Stomach (tissue), 8 donors: ENCODE measurements at regions not wholly inside any gene's neighbourhood (a gene's known extent, or its start where the extent isn't known, plus 50 kb on each side); places are given as distances from the start of the nearest gene placed in this dataset.

ENCODE experiments used
- DNase-seq, 2 donors: peaks; one replicate each; pipeline versions ENCODE4 v3.0.0 to v3.0.0-alpha.2; 2013 to 2019
- H3K27ac ChIP-seq, 5 donors: fragments of 200-600 bp in 4 of 5; sonication (generic) in 4 of 5; one replicate each; pipeline ENCODE4 v1.5.1; 2013 to 2019; ENCODE audit warnings: mild to moderate bottlenecking in 1 of 5, moderate library complexity in 1 of 5
- H3K27me3 ChIP-seq, 3 donors: fragments of 200-600 bp; sonication (generic); one replicate each; pipeline ENCODE4 v1.5.1; 2017 to 2019; ENCODE audit warnings: mixed run types in 1 of 3
- H3K36me3 ChIP-seq, 4 donors: fragments of 200-600 bp; sonication (generic); 1 replicate in 3 of 4; 2 replicates in 1 of 4; pipeline ENCODE4 v1.5.1; 2016 to 2019
- H3K4me1 ChIP-seq, 4 donors: fragments of 200-600 bp; sonication (generic); one replicate each; pipeline ENCODE4 v1.5.1; 2016 to 2019
- H3K4me3 ChIP-seq, 4 donors: fragments of 200-600 bp; sonication (generic) in 3 of 4; one replicate each; pipeline ENCODE4 v1.5.1; 2016 to 2019; ENCODE audit warnings: mild to moderate bottlenecking in 1 of 4
- H3K9me3 ChIP-seq, 4 donors: fragments of 200-600 bp; sonication (generic); one replicate each; pipeline ENCODE4 v1.5.1; 2016 to 2019
- CTCF ChIP-seq, 7 experiments: fragments of 450-650 bp in 4 of 7; fragments of 200-600 bp in 3 of 7; sonication (generic) in 3 of 7; IDR thresholded peaks; one replicate each; pipeline ENCODE4 v1.5.1; 2016 to 2019; ENCODE audit warnings: antibody characterized with exemption in 7 of 7, control low read depth in 2 of 7, mild to moderate bottlenecking in 1 of 7
- EP300 ChIP-seq: sonication (generic); formaldehyde crosslinking; IDR thresholded peaks from one replicate; pipeline ENCODE4 v1.6.1; 2017; ENCODE audit warnings: antibody characterized with exemption
- POLR2A ChIP-seq, 4 donors: fragments of 450-650 bp; IDR thresholded peaks; one replicate each; pipeline ENCODE4 v1.6.1; 2016; ENCODE audit warnings: antibody characterized with exemption in 4 of 4, control low read depth in 2 of 4, mild to moderate bottlenecking in 1 of 4, moderate library complexity in 1 of 4
- POLR2AphosphoS5 ChIP-seq, 3 donors: sonication (generic); formaldehyde crosslinking; IDR thresholded peaks; one replicate each; pipeline ENCODE4 v1.6.1; 2016; ENCODE audit warnings: antibody characterized with exemption in 3 of 3
- WGBS, 5 donors: extraction: QIAGEN DNeasy Blood & Tissue Kit in 3 of 5; methylation state at CpG; one replicate each; pipeline versions ENCODE4 v1.1.5 to v1.1.7; 2013 to 2018; 5-methylcytosine and 5-hydroxymethylcytosine counted together
- intact Hi-C: fragments of 100-400 bp; cut with DNase I; formaldehyde crosslinking; loops from one replicate; pipeline ENCODE4 v1.15.1; 2023; ENCODE audit warnings: low total_unique reads
- donor health status: healthy with polysubstance abuse.
- donor health status: Bipolar disorder and iron deficiency.
- donor health status: healthy.

DNA sequence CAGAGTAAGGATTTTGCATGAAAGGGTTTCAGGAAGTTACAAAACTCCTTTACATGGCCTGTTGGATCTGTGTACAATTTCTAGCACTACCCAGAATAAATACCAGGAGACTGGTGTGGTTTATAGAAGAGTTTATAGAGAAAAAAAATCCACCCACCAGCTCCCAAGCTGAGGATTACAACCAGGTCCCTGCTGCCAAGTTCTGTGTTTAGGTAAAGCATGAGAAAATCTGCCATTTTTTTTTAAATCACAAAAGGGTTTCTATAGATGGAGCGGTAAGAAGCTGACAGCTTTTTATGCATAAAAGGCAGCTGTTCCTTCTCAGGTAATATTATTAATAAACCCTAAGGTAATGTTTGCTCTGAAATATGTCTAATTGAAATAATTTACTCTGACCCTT, 545.4 kb upstream of the ZEB2 start:
- H3K4me1 ChIP-seq: peaks cover 0 to 13% (median 2%) of the 10 kb centered on the region in 4 donors
- no peak for DNase-seq
- WGBS, 5 donors: 77 to 88% (median 79%) methylated on average over 1 of the region's 1 CpG
- intact Hi-C loops: no loop called here
- no peaks in the 10 kb centered on the region for H3K27me3 ChIP-seq
- no peaks in the 10 kb centered on the region for H3K36me3 ChIP-seq
- TF ChIP-seq POLR2AphosphoS5 (IDR thresholded peaks at IDR 0.05) (no peak), POLR2A (IDR thresholded peaks at IDR 0.05) (no peak), CTCF (IDR thresholded peaks at IDR 0.05) (no peak), EP300 (no peak)
- no peak overlapping the region for H3K4me3 ChIP-seq
- H3K27ac ChIP-seq: peak overlapping the region in 3 of 5 donors; percentile 59 to 74 (median 73)
- H3K9me3 ChIP-seq: peaks cover 0 to 4% (median 0%) of the 10 kb centered on the region in 4 donors

GRCh38 chr2:145064511-145064910, 544.6 kb upstream of the ZEB2 start:
- peaks cover 0 to under 1% (median 0%) of the 10 kb centered on the region in 4 donors for H3K9me3 ChIP-seq
- intact Hi-C loops: no loop called here

GRCh38 chr2:145060876-145061275, 541.0 kb upstream of the ZEB2 start:
- WGBS, 5 donors: 76 to 87% (median 85%) methylated on average over 3 of the region's 3 CpGs
- no peak overlapping the region for H3K4me3 ChIP-seq
- peaks cover 0 to 12% (median 2%) of the 10 kb centered on the region in 4 donors for H3K4me1 ChIP-seq
- H3K27me3 ChIP-seq: no peaks in the 10 kb centered on the region
- no peak for DNase-seq
- intact Hi-C loops: no loop called here
- no peak overlapping the region for H3K27ac ChIP-seq
- no peak for TF ChIP-seq POLR2A (IDR thresholded peaks at IDR 0.05)
- no peaks in the 10 kb centered on the region for H3K9me3 ChIP-seq
- no peaks in the 10 kb centered on the region for H3K36me3 ChIP-seq

More at GRCh38 chr2:145064511-145064910, 544.6 kb upstream of the ZEB2 start:
- TF ChIP-seq EP300: no peak
- no peak for TF ChIP-seq POLR2AphosphoS5 (IDR thresholded peaks at IDR 0.05)
- no peak for TF ChIP-seq POLR2A (IDR thresholded peaks at IDR 0.05)
- TF ChIP-seq CTCF (IDR thresholded peaks at IDR 0.05): no peak
- no peaks in the 10 kb centered on the region for H3K27me3 ChIP-seq
- H3K36me3 ChIP-seq: no peaks in the 10 kb centered on the region
- H3K4me1 ChIP-seq: peaks cover 0 to 13% (median 2%) of the 10 kb centered on the region in 4 donors
- 48 to 74% (median 63%) methylated on average over 1 of the region's 1 CpG for WGBS, 5 donors
- H3K27ac ChIP-seq: no peak overlapping the region
- H3K4me3 ChIP-seq: no peak overlapping the region
- DNase-seq: no peak

DNA sequence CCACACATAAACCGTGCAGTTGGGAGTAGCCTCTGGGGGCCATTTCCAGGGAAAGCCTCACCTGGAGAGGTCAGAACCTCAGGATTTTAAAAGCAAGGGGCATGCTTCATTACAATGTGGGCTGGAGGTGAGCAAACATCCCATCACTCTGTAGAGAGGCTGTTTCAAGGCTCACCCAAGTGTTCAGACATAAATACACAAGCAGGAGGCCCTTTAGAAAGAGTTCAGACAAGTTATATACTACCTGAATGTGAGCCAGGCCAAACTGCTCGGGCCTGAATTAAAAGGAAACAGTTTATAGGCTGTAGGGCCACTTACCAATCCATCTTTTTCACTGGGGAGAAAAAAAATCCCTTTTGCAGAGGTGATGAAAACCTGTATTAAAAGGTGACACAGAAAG, 540.0 kb upstream of the ZEB2 start:
- Histone ChIP-seq H3K4me1 (peaks cover 0 to 3% (median 0%) of the 10 kb centered on the region in 4 donors), H3K27ac (no peak overlapping the region), H3K4me3 (no peak overlapping the region), H3K36me3 (no peaks in the 10 kb centered on the region), H3K9me3 (no peaks in the 10 kb centered on the region), H3K27me3 (no peaks in the 10 kb centered on the region)
- intact Hi-C loops: no loop called here
- no peak for DNase-seq
- 48 to 67% (median 54%) methylated on average over 2 of the region's 2 CpGs for WGBS, 5 donors
- TF ChIP-seq POLR2A (IDR thresholded peaks at IDR 0.05): no peak
- TF ChIP-seq CTCF (IDR thresholded peaks at IDR 0.05): no peak
- TF ChIP-seq EP300: no peak
- TF ChIP-seq POLR2AphosphoS5 (IDR thresholded peaks at IDR 0.05): no peak

DNA sequence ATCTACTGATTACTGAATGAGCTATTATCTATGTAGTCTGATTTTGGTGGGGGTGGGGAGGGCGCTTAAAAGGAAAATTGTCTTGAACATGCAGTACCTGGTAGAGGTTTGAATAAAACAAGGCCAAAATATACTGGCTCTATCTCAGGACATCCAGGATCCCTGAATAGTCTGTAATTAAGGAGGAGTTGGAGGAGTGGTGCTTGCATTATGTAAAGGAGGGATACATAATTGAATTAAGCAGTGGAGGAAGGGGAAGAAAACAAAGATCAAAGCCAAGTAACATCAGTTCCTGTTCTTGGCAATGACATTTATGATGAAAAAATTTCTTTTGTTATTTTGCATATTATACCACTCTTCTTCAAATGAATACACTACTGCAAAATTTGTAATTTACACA, 539.4 kb upstream of the ZEB2 start:
- intact Hi-C loops: no loop called here
- 90 to 100% (median 95%) methylated on average over 1 of the region's 1 CpG for WGBS, 5 donors
- no peaks in the 10 kb centered on the region for H3K9me3 ChIP-seq

More for the DNA sequence above, 539.4 kb upstream of the ZEB2 start:
- Histone ChIP-seq H3K27ac (no peak overlapping the region), H3K36me3 (no peaks in the 10 kb centered on the region), H3K27me3 (no peaks in the 10 kb centered on the region), H3K4me1 (no peaks in the 10 kb centered on the region), H3K4me3 (no peak overlapping the region)
- TF ChIP-seq POLR2A (IDR thresholded peaks at IDR 0.05) (no peak), CTCF (IDR thresholded peaks at IDR 0.05) (no peak), POLR2AphosphoS5 (IDR thresholded peaks at IDR 0.05) (no peak), EP300 (no peak)
- DNase-seq: no peak
